SU-DHL-6 (cell line): ENCODE measurements at regions not wholly inside any gene's neighbourhood (a gene's known extent, or its start where the extent isn't known, plus 50 kb on each side); places are given as distances from the start of the nearest gene placed in this dataset.

Experiments
- H2AFZ ChIP-seq: fragments of 200-600 bp; sonication (generic); 2 replicates; pipeline ENCODE4 v1.6.1; 2014; ENCODE audit warnings: low read depth, mild to moderate bottlenecking, moderate library complexity, mixed read lengths, antibody characterized with exemption, low read length; ENCODE audit not compliant: severe bottlenecking
- H3F3A ChIP-seq: fragments of 200-600 bp; shearing (Covaris generic); 2 replicates; pipeline ENCODE4 v1.6.0; 2016; ENCODE audit warnings: antibody characterized with exemption, mild to moderate bottlenecking; ENCODE audit not compliant: insufficient read depth
- H3K27ac ChIP-seq: fragments of 200-600 bp; sonication (generic); 2 replicates; pipeline ENCODE4 v1.5.1; 2016; ENCODE audit warnings: low read depth, mild to moderate bottlenecking, low read length, moderate library complexity, mixed read lengths
- H3K27me3 ChIP-seq: fragments of 200-600 bp; sonication (generic), shearing (Covaris generic); 2 replicates; pipeline ENCODE4 v1.6.0; 2014; ENCODE audit warnings: mild to moderate bottlenecking, low read length
- H3K36me3 ChIP-seq: fragments of 200-600 bp; sonication (generic); 2 replicates; pipeline ENCODE4 v1.6.1; 2014; ENCODE audit warnings: mild to moderate bottlenecking, low read length, mixed read lengths
- H3K4me2 ChIP-seq: fragments of 300-600, 200-600 bp; shearing (Covaris generic), sonication (generic); 2 replicates; pipeline ENCODE4 v1.6.0; 2014; ENCODE audit warnings: low read length, low read depth, mild to moderate bottlenecking; ENCODE audit not compliant: poor library complexity, severe bottlenecking
- H3K4me3 ChIP-seq: fragments of 200-600 bp; sonication (generic); 2 replicates; pipeline ENCODE4 v1.5.1; 2014; ENCODE audit warnings: antibody characterized with exemption, low read length, mild to moderate bottlenecking, mixed read lengths; ENCODE audit not compliant: insufficient read depth, poor library complexity, severe bottlenecking
- H3K79me2 ChIP-seq: fragments of 200-600 bp; sonication (generic); 2 replicates; pipeline ENCODE4 v1.6.1; 2014; ENCODE audit warnings: mild to moderate bottlenecking, low read length, moderate library complexity; ENCODE audit not compliant: insufficient read depth
- H3K9ac ChIP-seq: fragments of 200-600 bp; sonication (generic); 2 replicates; pipeline ENCODE4 v1.7.0; 2014; ENCODE audit warnings: mild to moderate bottlenecking, low read length
- H3K9me2 ChIP-seq: fragments of 200-600 bp; sonication (generic); replicated peaks from 2 replicates; pipeline ENCODE4 v1.6.1; 2014; ENCODE audit warnings: low read length; ENCODE audit not compliant: insufficient read depth
- H3K9me3 ChIP-seq: fragments of 200-600 bp; sonication (generic); 2 replicates; pipeline ENCODE4 v1.6.1; 2014; ENCODE audit warnings: low read length, mixed read lengths; ENCODE audit not compliant: insufficient read depth
- H4K20me1 ChIP-seq: fragments of 200-600 bp; sonication (generic); 2 replicates; pipeline ENCODE4 v1.6.1; 2014; ENCODE audit warnings: low read depth, mild to moderate bottlenecking, antibody characterized with exemption, low read length, moderate library complexity, mixed read lengths
- CTCF ChIP-seq: fragments of 200-600 bp; sonication (generic); IDR thresholded peaks from one replicate; pipeline ENCODE4 v1.5.1; 2017; ENCODE audit warnings: antibody characterized with exemption, mild to moderate bottlenecking, low read length, moderate library complexity; ENCODE audit not compliant: insufficient read depth, poor library complexity, severe bottlenecking
- EZH2phosphoT487 ChIP-seq: fragments of 200-600 bp; sonication (generic), shearing (Covaris generic); conservative IDR thresholded peaks from 2 replicates; pipeline ENCODE4 v1.6.1; 2018; ENCODE audit warnings: mild to moderate bottlenecking, antibody characterized with exemption, low read length, moderate library complexity, mixed read lengths

GRCh38 chr7:67950321-67951083 is 953.9 kb downstream of the TYW1 start:
- no peaks in the 10 kb centered on the region for H3F3A ChIP-seq
- H2AFZ ChIP-seq, result no peak overlapping the region
- no peaks in the 10 kb centered on the region for H3K79me2 ChIP-seq
- no peak overlapping the region for H3K4me2 ChIP-seq
- no peaks in the 10 kb centered on the region for H3K9me2 ChIP-seq
- H4K20me1 ChIP-seq, result no peaks in the 10 kb centered on the region
- no peaks in the 10 kb centered on the region for H3K9me3 ChIP-seq
- H3K36me3 ChIP-seq, result no peaks in the 10 kb centered on the region
- H3K27me3 ChIP-seq, result no peaks in the 10 kb centered on the region
- H3K9ac ChIP-seq, result no peak overlapping the region
- TF ChIP-seq EZH2phosphoT487 (no peak), CTCF (no peak)
- no peak overlapping the region for H3K4me3 ChIP-seq
- H3K27ac ChIP-seq, result no peak overlapping the region

- Histone ChIP-seq H3K4me2 (no peak overlapping the region), H3K36me3 (no peaks in the 10 kb centered on the region), H4K20me1 (no peaks in the 10 kb centered on the region), H3K79me2 (no peaks in the 10 kb centered on the region), H3K9me3 (no peaks in the 10 kb centered on the region), H3K4me3 (no peak overlapping the region), H3F3A (no peaks in the 10 kb centered on the region), H3K9me2 (no peaks in the 10 kb centered on the region), H3K27me3 (no peaks in the 10 kb centered on the region), H3K9ac (no peak overlapping the region), H2AFZ (no peak overlapping the region), H3K27ac (no peak overlapping the region)
- TF ChIP-seq EZH2phosphoT487, result no peak
- no peak for TF ChIP-seq CTCF
These were observed 958.4 kb downstream of the TYW1 start for GRCh38 chr7:67955061-67955460.

GRCh38 chr7:67962863-67963262 is 966.2 kb downstream of the TYW1 start:
- Histone ChIP-seq H3K9me3 (no peaks in the 10 kb centered on the region), H3K9ac (no peak overlapping the region), H3K27me3 (no peaks in the 10 kb centered on the region), H3K4me2 (no peak overlapping the region), H3K36me3 (no peaks in the 10 kb centered on the region), H3K9me2 (no peaks in the 10 kb centered on the region), H3K79me2 (no peaks in the 10 kb centered on the region), H3K4me3 (no peak overlapping the region), H3F3A (no peaks in the 10 kb centered on the region), H2AFZ (no peak overlapping the region), H3K27ac (no peak overlapping the region), H4K20me1 (no peaks in the 10 kb centered on the region)
- no peak for TF ChIP-seq CTCF
- no peak for TF ChIP-seq EZH2phosphoT487
